ENCODE measurements at regions not wholly inside any gene's neighbourhood (a gene's known extent, or its start where the extent isn't known, plus 50 kb on each side); places are given as distances from the start of the nearest gene placed in this dataset.
"Not testable (repeated sequence)": the region's sequence is repeated elsewhere in the genome, so short reads cannot be mapped to it uniquely, and the experiment has no call there.

GRCh38 chr5:86542532-86542931 is 75.2 kb upstream of the COX7C start:
- H3K4me3 Mint-ChIP-seq, result no peak overlapping the region
- H3K4me1 Mint-ChIP-seq, result no peaks in the 10 kb centered on the region
- H3K9me3 Mint-ChIP-seq, result no peaks in the 10 kb centered on the region
- no peak for ATAC-seq
- no peak overlapping the region for H3K27ac Mint-ChIP-seq
- no peaks in the 10 kb centered on the region for H3K27me3 Mint-ChIP-seq
- H3K36me3 Mint-ChIP-seq, result no peaks in the 10 kb centered on the region

- no peaks in the 10 kb centered on the region for H3K36me3 Mint-ChIP-seq
- no peak overlapping the region for H3K4me3 Mint-ChIP-seq
- ATAC-seq, result no peak
- H3K27me3 Mint-ChIP-seq, result no peaks in the 10 kb centered on the region
- no peak overlapping the region for H3K27ac Mint-ChIP-seq
- H3K4me1 Mint-ChIP-seq, result no peaks in the 10 kb centered on the region
- no peaks in the 10 kb centered on the region for H3K9me3 Mint-ChIP-seq
Measured at GRCh38 chr5:86546044-86546443, 71.7 kb upstream of the COX7C start.

DNA sequence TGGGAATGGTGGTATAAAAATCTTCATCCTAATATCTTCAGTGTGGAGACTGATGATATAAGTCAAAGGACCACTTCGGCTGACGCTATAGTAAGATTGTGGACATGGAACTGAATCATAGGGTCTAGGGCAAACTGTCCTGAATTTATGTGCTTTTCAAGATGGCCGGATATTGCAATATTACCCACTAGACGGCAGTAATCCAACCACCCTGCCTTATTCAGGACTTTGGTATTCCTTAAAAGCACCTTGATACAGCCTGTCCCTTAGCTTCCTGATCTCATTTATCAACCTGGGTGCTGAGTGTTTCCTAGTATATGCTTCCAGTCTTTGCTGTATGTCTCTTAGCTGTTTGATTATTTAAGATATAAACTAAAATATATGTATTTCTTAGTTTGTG is 71.2 kb upstream of the COX7C start:
- Mint-ChIP-seq H3K36me3 (no peaks in the 10 kb centered on the region), H3K4me1 (no peaks in the 10 kb centered on the region), H3K27ac (no peak overlapping the region), H3K4me3 (no peak overlapping the region), H3K9me3 (no peaks in the 10 kb centered on the region), H3K27me3 (no peaks in the 10 kb centered on the region)
- no peak for ATAC-seq

- no peaks in the 10 kb centered on the region for H3K4me1 Mint-ChIP-seq
- H3K27me3 Mint-ChIP-seq, result no peaks in the 10 kb centered on the region
- peaks cover 3% of the 10 kb centered on the region for H3K9me3 Mint-ChIP-seq
- H3K4me3 Mint-ChIP-seq, result no peak overlapping the region
- ATAC-seq, result no peak
- no peaks in the 10 kb centered on the region for H3K36me3 Mint-ChIP-seq
- H3K27ac Mint-ChIP-seq, result no peak overlapping the region
Measured at GRCh38 chr5:86554638-86555037, 63.1 kb upstream of the COX7C start.

DNA sequence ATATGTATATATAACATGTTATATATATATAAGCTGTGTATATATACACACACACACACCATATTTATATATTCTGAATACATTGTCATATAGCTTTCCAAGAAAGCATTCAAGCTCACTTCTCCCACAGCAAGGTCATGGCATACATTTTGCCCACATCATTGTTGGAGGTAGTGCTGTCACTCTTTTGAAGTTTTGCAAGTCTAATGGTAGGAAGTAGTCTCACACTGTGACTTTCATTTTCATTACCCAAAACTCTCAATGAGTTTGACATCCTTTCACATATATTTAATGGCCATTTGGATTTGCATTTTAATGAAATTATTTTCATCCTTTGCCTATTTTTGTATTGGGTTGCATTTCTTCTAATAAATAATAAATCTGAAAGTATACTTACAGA is 59.8 kb upstream of the COX7C start:
- Mint-ChIP-seq H3K27me3 (peaks cover 8% of the 10 kb centered on the region), H3K9me3 (peaks cover 3% of the 10 kb centered on the region), H3K4me1 (no peaks in the 10 kb centered on the region), H3K4me3 (no peak overlapping the region), H3K27ac (no peak overlapping the region), H3K36me3 (no peaks in the 10 kb centered on the region)
- no peak for ATAC-seq

DNA sequence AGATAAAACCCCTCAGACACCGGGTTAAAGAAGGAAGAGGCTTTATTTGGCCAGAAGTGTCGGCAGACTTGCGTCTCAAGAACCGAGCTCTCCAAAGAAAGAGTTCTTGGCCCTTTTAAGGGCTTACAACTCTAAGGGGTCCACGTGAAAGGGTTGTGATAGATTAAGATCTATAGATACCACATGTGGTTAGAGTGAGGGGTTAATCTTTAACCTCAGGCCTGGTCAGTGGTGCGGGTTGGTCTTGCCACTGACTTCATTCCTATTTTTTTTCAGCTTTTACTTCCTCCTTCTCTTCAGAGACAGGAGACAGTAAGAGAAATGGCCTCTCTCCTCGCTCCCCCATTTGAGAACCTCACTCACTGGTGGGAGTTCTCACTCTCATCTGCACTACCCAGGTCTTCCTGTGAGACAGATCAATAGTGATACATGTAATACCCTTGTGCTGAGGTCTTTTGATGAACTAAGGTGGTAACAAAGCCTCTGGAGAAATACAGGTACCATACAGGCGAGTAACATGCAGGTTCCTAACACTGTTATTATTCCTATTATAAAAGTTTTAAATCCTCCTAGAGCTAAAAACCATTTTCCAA is 52.4 kb upstream of the COX7C start:
- Mint-ChIP-seq H3K27me3 (peaks cover 2% of the 10 kb centered on the region), H3K9me3 (no peaks in the 10 kb centered on the region), H3K4me3 (no peak overlapping the region), H3K4me1 (no peaks in the 10 kb centered on the region), H3K27ac (no peak overlapping the region), H3K36me3 (no peaks in the 10 kb centered on the region)
- no peak for ATAC-seq

- not testable (repeated sequence) for H3K9me3 Mint-ChIP-seq, H3K4me3 Mint-ChIP-seq, H3K36me3 Mint-ChIP-seq, H3K27me3 Mint-ChIP-seq, ATAC-seq, H3K4me1 Mint-ChIP-seq, H3K27ac Mint-ChIP-seq
Measured at GRCh38 chr5:86566030-86566429, 51.7 kb upstream of the COX7C start.
